ENCODE measurements at regions not wholly inside any gene's neighbourhood (a gene's known extent, or its start where the extent isn't known, plus 50 kb on each side); places are given as distances from the start of the nearest gene placed in this dataset.

- no peak for TF ChIP-seq CTCF (IDR thresholded peaks at IDR 0.05)
These were observed 60.6 kb upstream of the NBEA start for GRCh38 chr13:34881494-34881893.

- no peak for TF ChIP-seq CTCF (IDR thresholded peaks at IDR 0.05)
These were observed 58.7 kb upstream of the NBEA start for GRCh38 chr13:34883396-34883795.

- no peak for TF ChIP-seq CTCF (IDR thresholded peaks at IDR 0.05)
These were observed 57.7 kb upstream of the NBEA start for GRCh38 chr13:34884366-34884765.

GRCh38 chr13:34886121-34886875 lies 55.8 kb upstream of the NBEA start:
- no peak for TF ChIP-seq CTCF (IDR thresholded peaks at IDR 0.05)

- TF ChIP-seq CTCF (IDR thresholded peaks at IDR 0.05): no peak
These were observed 55.1 kb upstream of the NBEA start for GRCh38 chr13:34886987-34887386.
